ENCODE measurements at regions not wholly inside any gene's neighbourhood (a gene's known extent, or its start where the extent isn't known, plus 50 kb on each side); places are given as distances from the start of the nearest gene placed in this dataset.

DNA sequence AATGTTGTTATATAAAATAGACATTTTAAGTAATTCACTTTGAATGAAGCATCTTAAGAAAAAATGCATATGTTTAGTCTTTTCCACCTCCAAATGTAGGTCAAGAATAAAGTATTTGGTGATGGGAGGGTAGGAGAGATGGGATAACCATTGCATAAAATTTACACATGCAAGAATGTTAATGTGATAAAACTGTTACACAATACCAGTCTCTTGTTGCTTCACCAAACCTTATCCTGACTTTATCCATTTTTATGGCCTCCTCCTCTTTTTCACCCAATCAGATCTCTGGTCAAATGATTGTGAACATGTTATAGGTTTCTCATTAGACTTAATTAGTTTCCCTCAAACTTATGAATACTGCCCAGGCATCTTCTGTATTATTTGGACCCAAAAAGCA, 994.5 kb upstream of the FLRT2 start:
- TF ChIP-seq POLR2AphosphoS5 (IDR thresholded peaks at IDR 0.05; ENCODE audit: borderline replicate concordance, low read depth, low read length) (no peak), EZH2 (IDR thresholded peaks at IDR 0.05) (no peak), FOXP2 (optimal IDR thresholded peaks at IDR 0.05; ENCODE audit: control extremely low read depth, extremely low read length, insufficient read depth) (no peak)
